HG03432 (cell line): ENCODE measurements at regions not wholly inside any gene's neighbourhood (a gene's known extent, or its start where the extent isn't known, plus 50 kb on each side); places are given as distances from the start of the nearest gene placed in this dataset.
"Not testable (repeated sequence)": the region's sequence is repeated elsewhere in the genome, so short reads cannot be mapped to it uniquely, and the experiment has no call there.

ENCODE experiments used
- ATAC-seq: cut with Tn5 transposase; IDR thresholded peaks from one replicate; pipeline ENCODE4 v1.9.1; 2021; ENCODE audit warnings: mild to moderate bottlenecking, moderate library complexity; ENCODE audit not compliant: unreplicated experiment

DNA sequence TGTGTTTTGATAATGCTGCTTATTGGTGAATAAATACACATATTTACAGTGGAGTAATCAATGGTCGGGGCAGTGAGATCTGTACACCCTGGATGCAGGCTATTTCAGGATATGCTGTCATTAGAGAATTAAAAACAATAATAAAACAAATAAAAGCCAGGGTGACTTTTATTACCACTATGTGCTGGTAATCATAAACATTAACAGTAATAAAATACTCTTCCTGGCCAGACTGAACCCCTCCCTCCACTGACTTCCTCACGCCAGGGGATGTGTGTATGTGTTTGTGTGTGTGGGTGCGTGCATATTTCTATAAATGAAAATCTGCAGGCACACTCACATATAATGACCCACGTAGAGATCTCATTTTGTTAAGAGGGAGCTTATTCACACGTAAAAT lies 98.0 kb upstream of the MAP9 start:
- no peak for ATAC-seq

DNA sequence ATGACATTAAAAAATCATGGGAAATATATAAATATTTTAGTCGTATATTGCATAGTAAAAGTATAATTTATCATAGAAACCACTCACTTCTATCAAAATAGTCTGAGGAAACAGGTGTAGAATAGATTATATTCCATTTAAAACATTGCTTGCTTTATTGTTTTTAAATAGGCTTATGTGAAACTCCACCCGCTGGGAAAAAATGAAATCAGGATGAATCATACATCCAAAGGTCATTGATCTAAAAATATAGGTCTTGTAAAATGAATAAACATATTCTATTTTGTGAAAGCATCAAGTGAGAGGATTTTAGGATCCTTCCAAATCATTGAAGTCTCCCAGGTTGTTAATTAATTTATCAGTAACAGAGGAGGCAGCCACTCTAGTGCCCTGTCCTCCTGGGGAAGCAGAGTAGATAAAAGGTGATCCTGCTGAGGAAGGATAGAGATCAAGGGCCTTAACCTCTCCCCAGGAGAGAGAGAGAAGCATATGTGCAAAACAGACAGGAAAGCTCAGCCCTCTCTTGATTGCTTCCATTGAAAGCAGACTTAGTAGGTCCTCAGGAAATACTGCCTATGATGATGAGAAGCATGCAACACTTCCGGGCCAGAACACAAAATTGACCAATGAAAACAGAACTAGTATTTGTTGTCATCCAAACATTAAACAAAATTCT lies 96.8 kb upstream of the MAP9 start:
- no peak for ATAC-seq

DNA sequence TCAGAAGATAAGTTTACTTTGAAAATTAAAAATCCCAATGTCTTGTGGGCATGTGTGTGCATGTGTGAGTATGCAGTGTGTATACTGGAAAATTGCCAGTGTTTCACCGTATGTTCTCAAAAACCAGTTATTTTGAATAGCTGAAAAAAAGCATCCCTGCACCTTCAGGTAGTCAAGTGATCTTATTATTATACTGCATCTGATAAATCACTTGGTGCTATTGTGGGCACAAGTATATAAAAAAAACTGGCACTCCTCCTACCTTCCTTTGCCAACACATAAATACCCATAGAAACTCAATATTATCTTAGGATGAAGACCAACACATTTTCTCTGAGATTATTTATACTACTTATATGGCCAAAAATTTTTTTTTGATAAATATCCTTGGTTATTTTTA lies 91.5 kb upstream of the MAP9 start:
- ATAC-seq, result no peak

DNA sequence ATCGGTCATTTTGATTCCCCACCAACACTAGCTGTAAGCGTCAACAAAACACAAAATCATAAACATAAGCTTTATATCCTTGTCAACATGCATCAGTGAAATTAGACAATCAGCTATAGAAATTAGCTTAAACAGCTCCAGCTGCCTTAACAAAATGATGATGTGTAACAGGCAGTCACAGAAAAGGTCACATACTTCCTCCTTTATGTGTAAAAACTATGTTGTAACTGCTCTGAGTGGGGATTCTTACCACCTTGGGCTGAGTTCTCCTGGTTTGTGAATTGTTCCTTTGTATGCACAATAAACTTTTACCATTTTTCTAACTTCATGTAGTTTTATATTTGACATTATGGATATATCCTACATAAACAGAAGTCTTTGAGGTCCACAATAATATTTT lies 73.9 kb upstream of the MAP9 start:
- no peak for ATAC-seq

DNA sequence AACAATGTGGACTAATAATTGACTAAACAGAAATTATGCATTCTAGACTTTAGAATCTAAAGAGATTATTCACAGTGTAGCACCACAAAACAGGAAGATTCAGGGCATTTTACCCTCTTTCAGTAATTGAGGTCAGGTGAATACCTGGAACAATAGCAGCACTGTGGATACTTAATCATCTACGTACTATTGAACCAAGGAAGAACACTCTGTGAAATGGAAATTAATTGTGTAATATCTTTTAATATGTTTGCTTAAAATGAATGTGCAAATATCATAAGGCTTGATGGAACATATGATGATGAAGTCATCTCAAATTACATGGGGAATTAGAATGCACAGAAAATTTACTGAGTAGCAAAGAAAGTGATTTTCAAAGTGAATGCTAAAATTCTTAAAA lies 68.5 kb upstream of the MAP9 start:
- no peak for ATAC-seq

DNA sequence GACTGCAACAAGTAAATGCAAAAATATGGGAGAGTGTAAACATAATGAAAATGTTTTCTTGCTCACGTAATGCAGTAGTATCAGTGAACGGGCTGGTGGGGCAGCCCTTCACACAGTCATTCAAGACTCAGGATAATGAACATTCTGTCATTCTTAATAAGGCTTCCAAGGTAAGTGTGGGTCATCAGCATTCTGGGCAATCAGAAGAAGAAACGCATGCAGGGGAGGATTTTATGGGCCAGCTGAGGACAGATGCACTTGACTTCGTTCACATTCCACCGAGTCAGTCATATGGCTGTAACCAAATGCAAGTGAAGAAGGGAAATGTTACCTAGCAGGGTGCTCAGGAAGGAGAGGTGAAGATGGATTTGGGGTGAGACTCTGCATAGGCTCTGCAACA lies 68.0 kb upstream of the MAP9 start:
- no peak for ATAC-seq

DNA sequence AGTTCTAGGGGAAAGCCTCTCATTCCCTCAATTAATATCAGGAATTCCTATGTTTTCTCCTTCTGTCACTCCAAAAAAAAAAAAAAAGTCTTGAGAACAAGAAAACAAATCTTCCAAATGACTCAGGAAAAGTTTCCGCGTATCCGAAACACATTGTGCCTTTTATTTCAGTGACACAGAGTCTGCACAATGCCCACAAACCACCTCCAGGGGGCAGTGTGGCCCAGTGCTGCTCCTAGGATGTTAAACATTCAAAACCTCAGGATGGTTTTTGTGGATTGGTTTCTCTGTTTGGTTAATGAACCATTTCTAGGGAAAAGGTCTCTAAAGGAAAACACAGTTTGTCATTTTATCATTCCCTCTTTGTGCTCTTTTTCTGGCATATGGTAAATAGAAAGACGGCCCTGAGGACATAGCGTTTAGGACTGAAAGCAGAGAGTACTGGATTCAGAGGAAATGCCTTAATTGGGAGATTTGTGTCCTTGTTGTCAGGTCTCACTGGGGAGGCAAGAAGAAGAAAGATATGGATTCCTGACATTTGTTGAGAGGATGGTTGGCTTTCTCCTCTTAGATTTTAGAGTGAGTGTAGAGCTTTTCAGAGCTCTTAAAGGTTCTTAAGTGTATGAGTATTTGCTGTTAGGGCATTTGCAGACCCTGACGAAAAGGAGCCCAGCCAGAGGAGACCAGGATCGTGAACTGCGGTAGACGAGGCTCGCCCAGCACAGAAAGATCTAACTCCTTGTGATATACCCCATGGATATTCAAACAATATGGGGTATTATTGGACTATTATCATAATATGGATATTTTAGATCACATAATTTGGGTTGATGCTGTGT lies 65.7 kb upstream of the MAP9 start:
- ATAC-seq, result peak; percentile 92

DNA sequence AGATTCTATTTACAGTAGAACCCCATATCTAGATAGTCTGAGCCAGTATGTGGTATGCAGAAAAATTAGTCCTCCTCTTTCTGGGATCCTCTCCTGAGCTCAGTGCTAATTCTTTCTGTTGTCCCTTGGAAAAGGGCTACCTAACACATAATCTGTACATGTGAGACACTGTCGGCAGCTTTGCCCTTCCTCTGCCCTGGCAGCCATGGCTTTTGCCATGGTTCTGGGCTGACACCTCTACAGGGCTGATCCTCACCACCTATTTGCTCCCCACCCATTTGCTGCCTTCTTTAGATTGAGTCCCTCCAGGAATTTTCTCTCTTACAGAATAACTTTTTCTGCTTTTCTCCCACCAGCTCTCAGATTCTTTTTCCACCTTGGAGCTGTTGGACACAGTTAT lies 64.7 kb upstream of the MAP9 start:
- ATAC-seq, result no peak

DNA sequence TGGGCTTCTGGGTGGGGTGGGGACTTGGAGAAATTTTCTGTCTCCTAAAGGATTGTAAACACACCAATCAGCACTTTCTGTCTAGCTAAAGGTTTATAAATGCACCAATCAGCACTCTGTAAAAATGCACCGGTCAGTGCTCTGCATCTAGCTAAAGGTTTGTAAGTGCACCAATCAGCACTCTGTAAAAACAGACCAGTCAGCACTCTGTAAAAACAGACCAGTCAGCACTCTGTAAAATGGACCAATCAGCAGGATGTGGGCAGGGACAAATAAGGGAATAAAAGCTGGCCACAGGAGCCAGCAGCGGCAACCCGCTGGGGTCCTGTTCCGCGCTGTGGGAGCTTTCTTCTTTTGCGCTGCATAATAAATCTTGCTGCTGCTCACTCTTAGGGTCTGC lies 63.0 kb upstream of the MAP9 start:
- ATAC-seq, result not testable (repeated sequence)

DNA sequence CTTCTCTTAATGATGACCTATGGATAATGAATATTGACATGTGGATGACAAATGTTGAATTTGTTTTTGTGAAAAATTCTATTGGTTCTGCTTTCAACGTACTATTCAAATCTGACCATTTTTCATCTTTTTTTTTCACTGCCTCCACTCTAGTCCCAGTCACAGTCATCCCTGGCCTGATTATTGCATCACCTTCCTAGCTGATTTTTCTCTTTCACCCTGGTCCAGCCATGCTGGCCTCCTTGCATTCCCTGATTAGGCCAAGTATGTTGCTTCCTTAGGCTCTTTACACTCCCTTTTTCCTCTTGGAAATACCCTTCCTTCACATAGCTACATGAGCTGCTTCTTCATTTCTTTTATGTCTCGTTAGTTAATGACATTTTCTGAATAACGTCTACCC lies 58.1 kb upstream of the MAP9 start:
- ATAC-seq, result no peak

DNA sequence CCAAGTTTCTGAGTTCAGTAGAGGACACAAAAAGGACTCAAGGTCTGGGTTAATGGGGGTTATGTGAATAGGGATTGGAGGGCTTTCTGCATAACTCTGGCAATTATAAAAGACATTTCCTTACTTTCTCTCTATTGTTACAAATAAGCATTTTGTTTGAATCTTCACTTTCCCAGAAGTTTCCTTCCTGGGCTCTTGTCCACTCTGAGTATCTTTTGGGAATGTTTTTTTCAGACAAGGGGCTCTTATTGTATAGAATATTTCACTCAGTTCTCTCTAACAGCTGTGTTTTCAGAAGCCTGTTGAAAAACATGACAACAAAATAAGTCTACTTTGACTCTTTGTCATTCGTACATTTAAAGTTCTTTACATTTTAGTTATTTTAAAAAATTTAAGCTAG lies 57.6 kb upstream of the MAP9 start:
- ATAC-seq, result no peak

DNA sequence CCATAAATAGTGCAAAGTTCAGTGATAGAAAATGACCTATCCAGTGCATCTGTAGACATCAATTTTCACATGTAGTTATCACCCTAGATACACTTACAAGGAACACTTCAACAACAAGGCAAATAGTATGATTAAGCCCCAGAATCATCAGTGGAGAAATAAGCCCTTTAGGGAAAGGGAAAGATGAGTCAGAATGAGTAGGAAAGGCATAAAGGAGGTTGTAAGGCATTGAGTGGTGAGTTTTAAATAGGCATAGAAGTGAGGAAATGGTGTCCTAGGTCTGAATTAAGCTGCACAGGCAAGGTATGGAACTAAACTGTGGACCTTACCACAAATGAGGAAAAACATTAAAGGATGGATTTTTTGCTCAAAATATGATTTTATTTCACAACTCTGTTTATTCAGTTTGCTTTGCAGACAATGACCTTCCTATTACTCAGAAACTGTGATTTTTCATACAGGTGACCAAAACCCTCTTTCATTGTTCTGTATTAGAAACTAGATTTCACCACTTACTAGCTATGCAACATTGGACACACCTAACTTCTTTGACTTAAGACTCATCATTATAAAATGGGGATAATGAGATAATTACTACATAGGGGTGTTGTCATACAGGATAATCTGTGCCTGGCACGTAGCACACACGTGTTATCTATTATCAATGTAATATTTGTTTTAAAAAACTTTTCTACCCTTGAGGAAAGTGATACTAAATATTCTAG lies 57.0 kb upstream of the MAP9 start:
- no peak for ATAC-seq

DNA sequence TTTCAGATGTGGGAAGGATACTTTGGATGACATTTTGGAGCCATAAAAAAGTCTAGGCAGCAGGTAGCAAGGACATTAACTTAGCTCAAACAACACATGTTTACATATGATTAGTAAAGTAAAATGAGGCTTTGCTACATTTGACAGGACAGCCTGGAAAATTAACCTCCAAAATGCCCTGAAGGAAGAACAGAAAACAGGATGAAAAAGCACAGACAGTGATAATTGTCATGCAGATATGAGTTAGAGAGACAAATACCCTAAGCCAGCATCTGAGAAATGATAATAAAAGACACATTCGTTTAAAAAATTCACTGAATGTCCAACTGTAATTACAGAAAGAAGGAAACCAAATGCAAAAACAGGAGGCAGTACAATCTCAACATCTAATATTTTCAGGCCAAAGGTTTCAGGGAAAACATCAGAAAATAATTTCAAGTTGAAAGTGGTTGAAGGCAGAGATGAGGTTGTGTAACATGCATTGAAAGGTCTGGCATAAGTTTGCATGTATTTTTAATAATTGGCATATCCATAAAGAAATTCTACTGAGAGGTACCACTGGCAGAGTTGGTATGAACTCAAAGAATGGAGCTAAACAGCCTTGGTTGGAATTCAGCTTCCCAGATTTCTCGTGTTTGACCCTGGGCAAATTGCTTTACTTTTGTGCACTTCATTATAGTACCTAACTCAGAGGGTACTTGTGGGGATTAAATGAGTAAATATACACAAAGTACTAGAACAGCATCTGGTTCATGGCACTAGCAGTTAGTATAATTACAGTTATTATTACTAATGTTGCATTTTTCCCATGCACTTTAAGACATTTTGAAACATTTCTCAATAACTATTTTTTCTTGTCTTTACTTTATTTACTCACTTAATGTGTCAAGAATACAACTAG lies 54.4 kb upstream of the MAP9 start:
- ATAC-seq, result no peak

DNA sequence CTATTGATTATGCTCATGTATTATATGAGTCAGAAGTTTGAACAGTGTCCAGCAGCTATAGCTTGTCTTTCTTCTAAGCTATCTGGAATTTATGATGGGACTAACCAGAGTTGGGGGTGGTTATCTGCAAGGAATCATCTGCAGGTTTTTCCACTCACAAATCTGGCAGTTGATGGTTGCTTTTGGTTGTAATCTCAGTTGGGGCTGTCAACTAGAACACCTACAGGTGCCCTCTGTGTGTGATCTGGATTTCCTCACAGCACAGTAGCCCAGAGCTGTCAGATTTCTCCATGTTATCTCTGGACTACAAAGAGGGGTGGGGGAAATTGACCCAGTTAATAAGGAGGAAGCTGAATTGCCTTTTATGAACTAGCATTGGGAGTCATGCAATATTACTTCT lies 51.4 kb upstream of the MAP9 start:
- ATAC-seq, result no peak

DNA sequence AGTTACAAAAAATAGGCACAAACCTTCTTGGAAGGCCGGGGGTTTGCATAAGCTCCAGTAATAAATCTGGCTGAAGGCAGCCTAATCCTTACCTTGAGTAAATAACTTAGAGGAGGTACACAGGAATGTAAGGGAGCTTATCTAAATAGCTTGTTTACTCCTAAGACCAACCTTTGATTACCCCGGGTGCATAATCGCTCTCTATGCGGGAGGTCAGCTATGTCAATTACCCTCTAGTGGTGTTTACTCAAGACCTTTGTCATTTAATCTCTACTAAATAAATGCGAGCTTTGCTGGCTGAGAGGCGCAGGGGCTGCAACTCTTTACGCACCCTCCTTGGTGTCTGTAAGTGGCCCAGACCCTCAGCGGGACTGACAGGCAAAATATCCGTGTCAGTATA lies 50.2 kb upstream of the MAP9 start:
- no peak for ATAC-seq
